Neutrophil (primary cell): ENCODE measurements at regions not wholly inside any gene's neighbourhood (a gene's known extent, or its start where the extent isn't known, plus 50 kb on each side); places are given as distances from the start of the nearest gene placed in this dataset.

Experiments used
- H3K27ac ChIP-seq: fragments of 200-600 bp; sonication (generic); 2 replicates; pipeline ENCODE4 v1.5.1; 2016; ENCODE audit warnings: mild to moderate bottlenecking, moderate library complexity
- H3K27me3 ChIP-seq: fragments of 200-600 bp; sonication (generic); 2 replicates; pipeline ENCODE4 v1.6.0; 2016; ENCODE audit warnings: mild to moderate bottlenecking
- H3K36me3 ChIP-seq: fragments of 200-600 bp; sonication (generic); 2 replicates; pipeline ENCODE4 v1.5.1; 2017
- H3K4me1 ChIP-seq, 2 experiments: fragments of 200-600 bp in 1 of 2; sonication (generic) in 1 of 2; 1 replicate in 1 of 2; 2 replicates in 1 of 2; pipeline versions ENCODE4 v1.5.1 to v1.6.1; 2013 to 2016; ENCODE audit warnings: low read depth in 1 of 2, low read length in 1 of 2, mild to moderate bottlenecking in 1 of 2, moderate library complexity in 1 of 2; ENCODE audit not compliant: control insufficient read depth in 1 of 2, insufficient read depth in 1 of 2
- H3K4me3 ChIP-seq, 2 experiments: fragments of 200-600 bp in 1 of 2; sonication (generic) in 1 of 2; 1 replicate in 1 of 2; 2 replicates in 1 of 2; pipeline ENCODE4 v1.5.1; 2013 to 2016; ENCODE audit warnings: low read depth in 1 of 2, low read length in 1 of 2, mild to moderate bottlenecking in 1 of 2, moderate library complexity in 1 of 2
- H3K9me3 ChIP-seq: fragments of 200-600 bp; sonication (generic); 2 replicates; pipeline ENCODE4 v1.5.1; 2016
- CTCF ChIP-seq: fragments of 200-600 bp; sonication (generic); IDR thresholded peaks from 2 replicates; pipeline ENCODE4 v1.5.1; 2016; ENCODE audit warnings: antibody characterized with exemption

GRCh38 chr5:68352166-68352565 lies 136.6 kb downstream of the PIK3R1 start:
- Histone ChIP-seq H3K9me3 (no peaks in the 10 kb centered on the region), H3K4me3 (no peak overlapping the region), H3K4me1 (no peaks in the 10 kb centered on the region), H3K27ac (no peak overlapping the region), H3K36me3 (no peaks in the 10 kb centered on the region), H3K27me3 (no peaks in the 10 kb centered on the region)
- no peak for TF ChIP-seq CTCF

- no peak for TF ChIP-seq CTCF
- no peaks in the 10 kb centered on the region for H3K9me3 ChIP-seq
- no peak overlapping the region for H3K4me3 ChIP-seq
- no peaks in the 10 kb centered on the region for H3K4me1 ChIP-seq
- H3K27me3 ChIP-seq = no peaks in the 10 kb centered on the region
- no peaks in the 10 kb centered on the region for H3K36me3 ChIP-seq
- no peak overlapping the region for H3K27ac ChIP-seq
Measured at GRCh38 chr5:68353605-68354004, 138.0 kb downstream of the PIK3R1 start.

- Histone ChIP-seq H3K4me1 (no peaks in the 10 kb centered on the region), H3K36me3 (no peaks in the 10 kb centered on the region)
Measured at GRCh38 chr5:68354315-68354714, 138.8 kb downstream of the PIK3R1 start.

GRCh38 chr5:68356216-68356615 lies 140.7 kb downstream of the PIK3R1 start:
- no peak for TF ChIP-seq CTCF
- H3K9me3 ChIP-seq = no peaks in the 10 kb centered on the region
- H3K4me1 ChIP-seq = no peaks in the 10 kb centered on the region
- H3K27me3 ChIP-seq = no peaks in the 10 kb centered on the region
- no peak overlapping the region for H3K27ac ChIP-seq
- H3K4me3 ChIP-seq = no peak overlapping the region
- H3K36me3 ChIP-seq = no peaks in the 10 kb centered on the region

More at GRCh38 chr5:68354315-68354714, 138.8 kb downstream of the PIK3R1 start:
- Histone ChIP-seq H3K27me3 (no peaks in the 10 kb centered on the region), H3K9me3 (no peaks in the 10 kb centered on the region), H3K4me3 (no peak overlapping the region), H3K27ac (no peak overlapping the region)
- TF ChIP-seq CTCF = no peak

GRCh38 chr5:68356623-68357022 lies 141.1 kb downstream of the PIK3R1 start:
- Histone ChIP-seq H3K4me1 (no peaks in the 10 kb centered on the region), H3K36me3 (no peaks in the 10 kb centered on the region), H3K9me3 (no peaks in the 10 kb centered on the region), H3K27me3 (no peaks in the 10 kb centered on the region), H3K27ac (no peak overlapping the region), H3K4me3 (no peak overlapping the region)
- no peak for TF ChIP-seq CTCF

GRCh38 chr5:68359699-68360098 lies 144.1 kb downstream of the PIK3R1 start:
- no peak overlapping the region for H3K4me3 ChIP-seq
- H3K9me3 ChIP-seq = no peaks in the 10 kb centered on the region
- no peaks in the 10 kb centered on the region for H3K27me3 ChIP-seq
- H3K27ac ChIP-seq = no peak overlapping the region
- no peak for TF ChIP-seq CTCF
- H3K4me1 ChIP-seq = no peaks in the 10 kb centered on the region
- H3K36me3 ChIP-seq = no peaks in the 10 kb centered on the region
